Bronchial epithelial cell (primary cell): ENCODE measurements at regions not wholly inside any gene's neighbourhood (a gene's known extent, or its start where the extent isn't known, plus 50 kb on each side); places are given as distances from the start of the nearest gene placed in this dataset.
"Not testable (repeated sequence)": the region's sequence is repeated elsewhere in the genome, so short reads cannot be mapped to it uniquely, and the experiment has no call there.

Experiments
- DNase-seq: peaks from one replicate; pipeline ENCODE4 v3.0.0-alpha.2; 2010; ENCODE audit warnings: low read depth
- FAIRE-seq: peaks from 2 replicates; lab custom pipeline; 2011; peaks lifted over from hg19 to GRCh38; lab: Jason Lieb, UNC
- H3K27me3 ChIP-seq: 2 replicates; pipeline ENCODE4 v1.5.1; 2011; ENCODE audit warnings: low read length; ENCODE audit not compliant: control insufficient read depth, insufficient read depth
- H3K36me3 ChIP-seq: 2 replicates; pipeline ENCODE4 v1.5.1; 2011; ENCODE audit warnings: low read length; ENCODE audit not compliant: control insufficient read depth, insufficient read depth
- H3K4me3 ChIP-seq: 2 replicates; pipeline ENCODE4 v1.5.1; 2011; ENCODE audit warnings: mild to moderate bottlenecking, low read depth, low read length, control low read depth
- TF ChIP-seq, protein P1 (sequence below): IDR thresholded peaks from 2 replicates; pipeline ENCODE4 v1.5.1; 2011; ENCODE audit warnings: mild to moderate bottlenecking, moderate library complexity, low read length, control low read depth, inconsistent platforms; ENCODE audit not compliant: insufficient read depth, severe bottlenecking

DNA sequence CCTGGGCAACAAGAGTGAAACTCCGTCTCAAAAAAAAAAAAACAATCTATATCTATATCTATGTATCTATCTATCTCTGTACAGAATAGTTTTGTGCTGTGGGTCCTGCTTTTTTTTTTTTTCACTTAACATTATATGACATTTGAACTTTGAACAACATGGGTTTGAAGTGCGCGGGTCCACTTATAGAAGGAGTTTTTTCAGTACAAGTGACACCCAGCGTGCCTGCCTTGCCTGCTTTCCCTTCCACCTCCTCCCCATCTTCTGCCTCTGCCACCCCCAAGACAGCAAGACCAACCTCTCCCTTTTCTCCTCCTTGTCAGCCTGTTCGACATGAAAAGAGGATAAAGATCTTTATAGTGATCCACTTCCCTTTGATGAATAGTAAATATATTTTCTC is 102.2 kb upstream of the KCNG1 start:
- TF ChIP-seq, protein P1, sequence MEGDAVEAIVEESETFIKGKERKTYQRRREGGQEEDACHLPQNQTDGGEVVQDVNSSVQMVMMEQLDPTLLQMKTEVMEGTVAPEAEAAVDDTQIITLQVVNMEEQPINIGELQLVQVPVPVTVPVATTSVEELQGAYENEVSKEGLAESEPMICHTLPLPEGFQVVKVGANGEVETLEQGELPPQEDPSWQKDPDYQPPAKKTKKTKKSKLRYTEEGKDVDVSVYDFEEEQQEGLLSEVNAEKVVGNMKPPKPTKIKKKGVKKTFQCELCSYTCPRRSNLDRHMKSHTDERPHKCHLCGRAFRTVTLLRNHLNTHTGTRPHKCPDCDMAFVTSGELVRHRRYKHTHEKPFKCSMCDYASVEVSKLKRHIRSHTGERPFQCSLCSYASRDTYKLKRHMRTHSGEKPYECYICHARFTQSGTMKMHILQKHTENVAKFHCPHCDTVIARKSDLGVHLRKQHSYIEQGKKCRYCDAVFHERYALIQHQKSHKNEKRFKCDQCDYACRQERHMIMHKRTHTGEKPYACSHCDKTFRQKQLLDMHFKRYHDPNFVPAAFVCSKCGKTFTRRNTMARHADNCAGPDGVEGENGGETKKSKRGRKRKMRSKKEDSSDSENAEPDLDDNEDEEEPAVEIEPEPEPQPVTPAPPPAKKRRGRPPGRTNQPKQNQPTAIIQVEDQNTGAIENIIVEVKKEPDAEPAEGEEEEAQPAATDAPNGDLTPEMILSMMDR = no peak
- H3K27me3 ChIP-seq = no peaks in the 10 kb centered on the region
- no peaks in the 10 kb centered on the region for H3K36me3 ChIP-seq
- no peak overlapping the region for H3K4me3 ChIP-seq
- DNase-seq = no peak
- FAIRE-seq = no peak

DNA sequence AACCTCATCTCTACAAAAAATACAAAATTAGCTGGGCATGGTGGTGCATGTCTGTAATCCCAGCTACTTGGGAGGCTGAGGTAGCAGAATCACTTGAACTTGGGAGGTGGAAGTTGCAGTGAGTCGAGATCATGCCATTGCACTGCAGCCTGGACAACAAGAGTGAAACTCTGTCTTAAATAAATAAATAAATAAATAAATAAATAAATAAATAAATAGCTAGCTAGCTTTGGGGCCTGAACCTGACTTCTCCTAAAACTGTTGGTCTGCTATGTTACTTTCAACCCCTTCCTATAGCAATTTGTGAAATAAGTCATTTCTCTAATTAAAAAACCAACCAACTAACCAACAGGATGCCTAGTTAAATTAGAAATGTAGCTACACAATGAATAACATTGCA is 101.0 kb upstream of the KCNG1 start:
- H3K4me3 ChIP-seq, H3K36me3 ChIP-seq: not testable (repeated sequence)

DNA sequence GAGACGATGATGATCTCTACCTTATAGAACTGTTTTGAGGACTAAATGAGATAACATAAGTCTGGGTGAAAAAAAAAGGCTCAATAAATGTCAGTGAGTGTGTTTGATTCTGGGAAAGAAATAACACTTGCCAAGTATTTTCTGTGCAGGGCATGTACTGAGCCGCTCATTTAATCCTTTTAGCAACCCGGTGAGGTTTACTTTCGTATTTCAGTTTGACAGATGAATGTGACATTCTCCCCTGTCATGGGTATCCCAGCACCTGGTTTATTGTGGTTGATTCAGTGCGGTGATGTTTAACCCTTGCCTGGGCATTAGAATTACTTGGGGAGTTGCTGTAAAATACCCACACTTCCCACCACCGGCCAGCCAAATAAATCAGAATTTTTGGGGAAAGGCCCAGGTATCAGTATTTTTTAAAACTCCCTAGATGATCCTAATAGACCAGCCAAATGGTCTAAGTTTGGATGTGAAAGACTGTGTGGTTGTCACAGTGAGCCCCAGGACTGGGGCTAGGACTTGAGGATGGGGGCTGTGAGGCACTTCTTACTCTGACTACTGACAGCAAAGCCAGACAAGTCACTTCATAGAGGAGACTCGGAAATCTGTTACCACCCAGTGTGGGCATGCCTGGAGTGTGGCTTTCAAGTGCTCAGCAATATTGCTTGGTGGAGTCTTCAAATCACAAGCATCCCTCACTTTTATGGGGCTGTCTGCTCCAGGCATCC is 100.2 kb upstream of the KCNG1 start:
- FAIRE-seq = no peak
- TF ChIP-seq, protein P1 = no peak
- Histone ChIP-seq H3K4me3 (no peak overlapping the region), H3K36me3 (no peaks in the 10 kb centered on the region), H3K27me3 (peaks cover 1% of the 10 kb centered on the region)
- no peak for DNase-seq

More for the DNA sequence above, 101.0 kb upstream of the KCNG1 start:
- not testable (repeated sequence) for H3K27me3 ChIP-seq, FAIRE-seq, DNase-seq

DNA sequence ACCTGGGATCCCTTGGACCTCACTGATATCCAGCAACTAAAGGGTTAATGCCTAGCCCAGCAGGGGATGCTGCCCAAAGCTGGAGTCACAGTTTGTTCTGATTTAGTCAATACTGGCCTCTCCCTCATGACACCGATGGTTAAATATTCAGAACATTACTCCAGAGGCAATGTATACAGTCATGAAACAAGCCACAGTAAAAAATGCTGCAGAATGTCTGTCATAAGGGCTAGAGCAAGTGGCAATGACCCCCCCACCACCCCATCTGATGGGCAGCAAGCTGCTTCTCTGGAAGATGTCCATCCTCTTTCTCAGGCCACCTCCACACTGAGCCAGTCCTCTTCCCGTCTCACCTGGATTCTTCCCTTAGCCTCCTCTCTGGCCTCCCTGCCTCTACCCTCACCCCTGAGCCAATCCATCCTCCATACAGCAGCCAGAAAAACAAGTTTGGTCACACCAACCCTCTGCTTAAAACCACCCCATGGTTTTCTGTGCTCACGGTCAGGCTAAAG is 99.0 kb upstream of the KCNG1 start:
- Histone ChIP-seq H3K4me3 (no peak overlapping the region), H3K27me3 (peaks cover 1% of the 10 kb centered on the region), H3K36me3 (no peaks in the 10 kb centered on the region)
- TF ChIP-seq, protein P1 = no peak
- peak; percentile 64 for DNase-seq
- no peak for FAIRE-seq

DNA sequence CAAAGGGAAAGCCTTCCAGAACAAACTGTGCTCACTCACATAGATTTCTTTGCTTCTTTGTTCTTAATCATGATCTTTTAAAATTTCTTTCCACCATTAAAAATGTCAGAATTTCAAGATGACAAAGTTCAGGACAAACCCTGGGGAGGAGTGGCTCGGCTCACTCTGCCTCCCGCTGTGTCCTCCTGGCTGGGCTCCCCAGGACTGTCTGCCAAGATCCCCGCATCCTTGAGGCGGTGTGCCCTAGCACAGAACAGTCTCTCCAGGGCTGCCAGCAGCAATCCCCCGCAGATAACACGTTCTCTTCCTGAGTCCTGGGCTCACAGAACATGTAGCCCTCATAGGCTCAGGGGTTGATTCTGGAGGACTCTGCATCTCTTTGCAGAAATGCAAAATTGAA is 98.4 kb upstream of the KCNG1 start:
- peaks cover 1% of the 10 kb centered on the region for H3K27me3 ChIP-seq
- TF ChIP-seq, protein P1 = no peak
- FAIRE-seq = no peak
- H3K36me3 ChIP-seq = no peaks in the 10 kb centered on the region
- DNase-seq = no peak
- no peak overlapping the region for H3K4me3 ChIP-seq

DNA sequence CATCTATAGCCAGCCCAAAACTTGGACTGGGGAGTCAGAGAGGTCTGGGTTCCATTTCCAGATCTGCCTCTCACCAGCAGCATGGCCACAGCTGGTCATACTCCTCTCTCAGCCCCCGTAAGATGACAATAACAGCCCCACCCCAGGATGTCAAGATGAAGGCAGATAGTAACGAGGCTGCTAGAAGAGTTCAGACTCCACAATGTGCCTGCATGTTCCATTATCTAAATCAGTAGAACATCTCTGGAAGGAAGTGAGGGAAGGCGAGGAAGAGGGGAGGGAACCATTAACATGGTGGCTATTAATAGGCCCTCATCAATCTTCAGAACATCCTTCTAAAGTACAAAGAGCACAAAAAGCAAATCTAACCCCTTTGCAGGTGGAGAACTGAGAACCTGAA is 98.0 kb upstream of the KCNG1 start:
- H3K27me3 ChIP-seq = peaks cover 1% of the 10 kb centered on the region
- no peak for DNase-seq
- H3K4me3 ChIP-seq = no peak overlapping the region
- TF ChIP-seq, protein P1 = no peak
- no peak for FAIRE-seq
- no peaks in the 10 kb centered on the region for H3K36me3 ChIP-seq
